HG03108 (cell line): ENCODE measurements at regions not wholly inside any gene's neighbourhood (a gene's known extent, or its start where the extent isn't known, plus 50 kb on each side); places are given as distances from the start of the nearest gene placed in this dataset.
"Not testable (repeated sequence)": the region's sequence is repeated elsewhere in the genome, so short reads cannot be mapped to it uniquely, and the experiment has no call there.

Source experiments
- ATAC-seq: cut with Tn5 transposase; IDR thresholded peaks from one replicate; pipeline ENCODE4 v1.9.1; 2021; ENCODE audit warnings: moderate library complexity; ENCODE audit not compliant: unreplicated experiment

- ATAC-seq: no peak
Measured at GRCh38 chr7:45267262-45267661, 109.7 kb downstream of the RAMP3 start.

GRCh38 chr7:45268013-45268412, 110.4 kb downstream of the RAMP3 start:
- no peak for ATAC-seq

DNA sequence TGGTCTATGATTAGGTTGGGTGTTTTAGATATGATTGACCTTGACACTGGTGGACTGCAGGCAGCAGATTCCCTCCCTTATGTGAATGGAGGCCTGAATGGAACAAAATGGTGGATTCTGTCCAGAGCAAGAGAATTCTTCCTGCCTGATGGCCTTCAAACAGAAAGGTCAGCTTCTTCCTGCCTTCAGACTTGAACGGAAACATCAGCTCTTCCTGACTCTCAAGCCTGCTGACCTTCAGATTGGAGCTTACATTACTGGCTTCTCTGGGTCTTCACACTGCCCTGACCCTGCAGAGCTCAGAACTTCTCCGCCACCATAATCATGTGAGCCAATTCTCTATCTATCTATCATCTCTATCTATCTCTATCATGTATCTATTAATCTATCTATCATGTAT, 111.6 kb downstream of the RAMP3 start:
- no peak for ATAC-seq

GRCh38 chr7:45278763-45279398, 121.3 kb downstream of the RAMP3 start:
- no peak for ATAC-seq

DNA sequence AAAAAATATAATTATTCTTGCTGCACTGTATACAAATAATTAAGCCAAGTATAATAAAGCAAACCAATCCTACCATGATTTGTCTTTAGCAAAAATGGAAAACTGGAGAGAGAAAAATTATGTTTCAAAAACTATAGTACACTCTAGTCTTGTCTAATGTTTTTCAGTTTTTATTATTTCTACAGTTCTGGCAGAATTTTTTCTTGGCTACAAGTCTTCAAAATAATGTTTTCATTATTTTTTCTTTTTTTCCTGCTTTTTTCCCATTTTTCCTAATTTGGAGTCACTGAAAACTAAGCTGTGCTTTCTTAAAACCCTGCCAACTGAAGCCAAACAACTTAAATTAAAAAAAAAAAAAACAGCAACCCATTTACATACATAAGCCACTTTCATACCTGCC, 132.0 kb downstream of the RAMP3 start:
- ATAC-seq: not testable (repeated sequence)

GRCh38 chr7:45290880-45291279, 133.3 kb downstream of the RAMP3 start:
- no peak for ATAC-seq

- no peak for ATAC-seq
Measured at GRCh38 chr7:45292481-45292880, 134.9 kb downstream of the RAMP3 start.

DNA sequence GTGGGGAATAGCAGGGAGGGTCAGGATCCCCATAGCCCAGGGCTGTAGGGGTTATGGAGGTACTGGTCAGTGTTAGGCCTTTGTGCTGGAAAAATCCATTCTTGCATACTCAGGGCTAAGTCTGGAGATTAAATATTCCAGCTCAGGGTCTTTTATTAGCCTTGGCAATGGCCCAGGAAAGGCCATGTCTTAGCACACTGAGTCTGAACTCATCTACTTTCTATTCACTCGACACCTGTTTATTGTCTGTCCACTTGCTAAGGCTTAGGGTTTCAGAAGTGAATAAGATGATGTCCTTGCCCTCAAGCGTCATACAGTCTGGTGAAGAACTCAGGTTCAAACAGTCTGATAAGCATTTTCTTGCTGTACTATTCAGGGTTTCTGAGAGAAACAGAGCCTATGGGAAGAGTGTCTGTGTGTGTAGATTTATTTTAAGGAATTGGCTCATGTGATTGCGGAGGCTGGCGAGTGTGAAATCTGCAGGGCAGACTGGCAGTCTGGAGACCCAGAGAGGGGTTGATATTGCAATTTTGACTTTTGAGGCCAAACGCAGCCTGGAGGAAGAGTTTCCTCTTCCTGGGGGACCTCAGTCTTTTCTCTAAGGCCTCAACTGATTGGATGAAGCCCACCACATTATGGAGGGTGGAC, 135.8 kb downstream of the RAMP3 start:
- ATAC-seq: no peak

GRCh38 chr7:45294559-45294958, 137.0 kb downstream of the RAMP3 start:
- ATAC-seq: no peak

DNA sequence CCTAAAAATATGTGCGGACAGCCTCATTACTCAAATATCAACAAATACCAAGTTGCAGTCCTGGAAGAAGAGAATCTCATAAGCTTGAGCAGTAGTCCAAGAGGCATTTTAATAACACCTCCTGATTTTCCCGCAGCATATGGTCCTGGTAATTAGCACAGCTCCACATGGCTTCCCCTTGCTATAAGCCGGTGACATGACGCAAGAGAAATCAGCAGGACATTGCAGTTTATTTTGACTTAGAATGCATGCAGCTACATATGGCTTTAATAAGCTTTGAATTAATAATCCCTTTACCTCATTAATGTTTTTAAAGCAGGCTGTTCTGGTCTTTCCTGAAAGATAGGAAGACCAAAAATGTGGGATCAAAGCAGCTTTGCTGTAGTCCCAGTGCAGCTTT, 137.6 kb downstream of the RAMP3 start:
- ATAC-seq: no peak

DNA sequence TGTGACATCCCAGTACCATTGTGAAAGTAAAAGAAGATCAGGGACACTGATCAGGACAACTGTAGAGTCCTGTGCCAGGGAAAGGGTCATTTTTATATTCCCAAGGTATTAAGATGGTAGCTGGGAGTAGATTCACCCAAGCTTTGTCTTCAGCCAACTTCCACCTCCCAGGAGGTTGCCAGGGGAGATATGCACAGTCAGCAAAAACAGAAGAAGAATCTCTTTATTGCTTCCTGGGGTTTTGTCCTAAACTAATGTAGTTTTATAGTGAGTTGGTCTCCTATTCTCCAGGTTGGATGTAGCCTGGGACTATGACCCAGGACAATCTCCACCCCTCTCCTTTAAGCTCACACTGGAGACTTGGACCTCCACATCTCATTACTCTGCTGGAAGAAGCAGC, 139.2 kb downstream of the RAMP3 start:
- ATAC-seq: no peak

GRCh38 chr7:45306752-45307305, 149.2 kb downstream of the RAMP3 start:
- ATAC-seq: no peak

- no peak for ATAC-seq
Measured at GRCh38 chr7:45311597-45311996, 154.0 kb downstream of the RAMP3 start.

- not testable (repeated sequence) for ATAC-seq
Measured at GRCh38 chr7:45315512-45315911, 157.9 kb downstream of the RAMP3 start.

- no peak for ATAC-seq
Measured at GRCh38 chr7:45324683-45325237, 167.2 kb downstream of the RAMP3 start.

- no peak for ATAC-seq
Measured at GRCh38 chr7:45325378-45325777, 167.8 kb downstream of the RAMP3 start.

- no peak for ATAC-seq
Measured at GRCh38 chr7:45328403-45328981, 170.9 kb downstream of the RAMP3 start.

- no peak for ATAC-seq
Measured at GRCh38 chr7:45331563-45331962, 174.0 kb downstream of the RAMP3 start.

- ATAC-seq: not testable (repeated sequence)
Measured at GRCh38 chr7:45335024-45335423, 177.4 kb downstream of the RAMP3 start.

- ATAC-seq: no peak
Measured at GRCh38 chr7:45342236-45342635, 184.6 kb downstream of the RAMP3 start.

GRCh38 chr7:45343746-45344145, 186.2 kb downstream of the RAMP3 start:
- no peak for ATAC-seq

DNA sequence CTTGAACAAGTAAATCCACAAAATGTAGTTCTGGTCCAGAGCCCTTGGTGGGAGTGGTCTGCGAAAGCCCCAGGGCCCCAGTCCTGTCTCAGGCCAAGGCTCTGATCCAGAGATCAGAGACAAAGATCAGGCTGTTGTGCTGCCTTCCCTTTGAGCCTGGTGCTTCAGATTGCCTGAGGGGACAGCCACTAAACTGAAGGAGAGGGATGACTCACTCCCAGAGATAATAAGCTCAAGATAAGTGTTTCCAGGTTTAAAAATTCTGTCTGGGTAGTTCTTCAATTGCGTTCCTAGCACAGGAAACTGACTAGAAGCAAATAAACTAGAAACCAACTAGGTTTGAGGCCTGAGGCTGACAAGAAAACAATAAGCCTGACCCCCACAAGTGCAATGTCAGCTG, 190.2 kb downstream of the RAMP3 start:
- ATAC-seq: no peak
